GM12878 (cell line): ENCODE measurements at regions not wholly inside any gene's neighbourhood (a gene's known extent, or its start where the extent isn't known, plus 50 kb on each side); places are given as distances from the start of the nearest gene placed in this dataset.

Experiments used
- BMI1 ChIP-seq: fragments of 450-650 bp; IDR thresholded peaks from 2 replicates; pipeline ENCODE4 v1.6.1; 2016; ENCODE audit warnings: mild to moderate bottlenecking, moderate library complexity, borderline replicate concordance
- CBX3 ChIP-seq: fragments of 200-600 bp; sonication (generic); IDR thresholded peaks from 2 replicates; pipeline ENCODE4 v1.6.1; 2016; ENCODE audit warnings: low read depth, borderline replicate concordance
- CREM ChIP-seq: IDR thresholded peaks from 2 replicates; pipeline ENCODE4 v1.6.1; 2014; ENCODE audit warnings: antibody characterized with exemption, low read depth
- EZH2 ChIP-seq: IDR thresholded peaks from 2 replicates; pipeline ENCODE4 v1.6.1; 2012; ENCODE audit warnings: low read depth, mild to moderate bottlenecking, control low read depth, inconsistent platforms, low read length, borderline replicate concordance; ENCODE audit not compliant: control insufficient read depth
- HDAC6 ChIP-seq: fragments of 200-600 bp; sonication (generic); IDR thresholded peaks from one replicate; pipeline ENCODE4 v1.8.0; 2017; ENCODE audit warnings: antibody characterized with exemption; ENCODE audit not compliant: unreplicated experiment
- IRF5 ChIP-seq: fragments of 450-650 bp; IDR thresholded peaks from 2 replicates; pipeline ENCODE4 v1.6.1; 2017; ENCODE audit warnings: borderline replicate concordance
- KDM1A ChIP-seq: fragments of 200-600 bp; sonication (generic); IDR thresholded peaks from 2 replicates; pipeline ENCODE4 v1.6.1; 2016; ENCODE audit warnings: borderline replicate concordance
- MEF2A ChIP-seq: IDR thresholded peaks from 2 replicates; pipeline ENCODE4 v1.6.1; 2011; ENCODE audit warnings: low read depth, mild to moderate bottlenecking, low read length, moderate library complexity; ENCODE audit not compliant: insufficient read depth
- NKRF ChIP-seq: fragments of 450-650 bp; conservative IDR thresholded peaks from 2 replicates; pipeline ENCODE4 v1.6.1; 2017; ENCODE audit warnings: mild to moderate bottlenecking, moderate library complexity
- TCF7 ChIP-seq: IDR thresholded peaks from 2 replicates; pipeline ENCODE4 v1.6.1; 2014; ENCODE audit warnings: antibody characterized with exemption, borderline replicate concordance
- TF ChIP-seq, protein P1 (sequence below): fragments of 450-650 bp; formaldehyde crosslinking; IDR thresholded peaks from 2 replicates; pipeline ENCODE4 v1.4.0; 2022; ENCODE audit warnings: mild to moderate bottlenecking, moderate library complexity
- TF ChIP-seq, protein P2 (sequence below): fragments of 450-650 bp; IDR thresholded peaks from 2 replicates; pipeline ENCODE4 v1.6.1; 2016; ENCODE audit warnings: mild to moderate bottlenecking
- TF ChIP-seq, protein P3 (sequence below): IDR thresholded peaks from 2 replicates; pipeline ENCODE4 v1.6.1; 2011; ENCODE audit warnings: mild to moderate bottlenecking, low read depth, low read length, moderate library complexity; ENCODE audit not compliant: insufficient replicate concordance
- TF ChIP-seq, protein P4 (sequence below), 3 experiments: IDR thresholded peaks in 2 of 3; conservative IDR thresholded peaks in 1 of 3; 2 replicates each; pipeline ENCODE4 v1.5.1; 2011; ENCODE audit warnings: low read depth in 3 of 3, low read length in 3 of 3, mild to moderate bottlenecking in 3 of 3, control low read depth in 2 of 3, moderate library complexity in 2 of 3, inconsistent platforms in 1 of 3, mixed read lengths in 1 of 3; ENCODE audit not compliant: control insufficient read depth in 2 of 3, insufficient read depth in 1 of 3; ENCODE audit errors: extremely low read depth in 1 of 3

DNA sequence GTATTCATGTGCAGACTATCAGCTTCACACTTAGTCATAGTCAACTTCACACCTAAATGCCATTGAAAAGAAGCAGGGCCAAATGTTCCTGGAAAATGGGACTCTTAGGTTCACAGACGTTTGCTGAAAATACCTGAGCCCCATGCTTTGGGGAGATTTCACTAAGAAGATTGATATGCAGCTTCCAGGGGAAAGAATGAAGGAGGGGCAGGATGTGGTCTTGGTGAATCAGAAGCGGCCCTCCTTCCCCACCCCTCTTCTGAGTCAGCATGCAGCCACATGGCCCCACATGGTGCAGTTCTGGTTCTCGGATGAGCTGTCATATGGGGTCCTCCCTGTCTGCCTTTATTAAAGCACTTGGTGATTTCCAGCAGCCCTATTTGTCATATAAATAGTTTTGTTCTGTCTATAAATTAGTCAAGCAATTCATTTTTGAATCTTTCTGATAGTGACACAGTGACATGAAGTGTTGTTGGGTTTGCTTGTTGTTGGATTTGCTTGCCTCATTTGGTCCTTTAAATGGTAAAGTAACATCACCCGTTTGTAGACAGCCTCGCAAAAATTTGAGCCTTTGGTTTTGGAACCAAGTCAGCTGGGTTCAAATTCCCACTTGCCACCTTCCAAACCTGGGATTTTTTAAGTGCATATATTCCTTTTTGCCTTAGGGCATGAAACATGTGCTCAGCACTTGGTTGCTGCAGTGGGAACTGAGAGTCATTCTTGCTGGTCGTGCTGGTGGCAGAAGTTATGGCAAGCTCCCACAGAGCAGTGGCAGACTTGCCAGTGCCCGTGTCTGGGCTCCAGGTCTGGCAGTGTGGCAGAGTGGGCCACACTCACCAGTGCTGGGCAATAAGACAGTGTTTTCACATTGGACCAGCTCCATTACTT, 68.1 kb upstream of the CDK6 start (continued):
- TF ChIP-seq, protein P1, sequence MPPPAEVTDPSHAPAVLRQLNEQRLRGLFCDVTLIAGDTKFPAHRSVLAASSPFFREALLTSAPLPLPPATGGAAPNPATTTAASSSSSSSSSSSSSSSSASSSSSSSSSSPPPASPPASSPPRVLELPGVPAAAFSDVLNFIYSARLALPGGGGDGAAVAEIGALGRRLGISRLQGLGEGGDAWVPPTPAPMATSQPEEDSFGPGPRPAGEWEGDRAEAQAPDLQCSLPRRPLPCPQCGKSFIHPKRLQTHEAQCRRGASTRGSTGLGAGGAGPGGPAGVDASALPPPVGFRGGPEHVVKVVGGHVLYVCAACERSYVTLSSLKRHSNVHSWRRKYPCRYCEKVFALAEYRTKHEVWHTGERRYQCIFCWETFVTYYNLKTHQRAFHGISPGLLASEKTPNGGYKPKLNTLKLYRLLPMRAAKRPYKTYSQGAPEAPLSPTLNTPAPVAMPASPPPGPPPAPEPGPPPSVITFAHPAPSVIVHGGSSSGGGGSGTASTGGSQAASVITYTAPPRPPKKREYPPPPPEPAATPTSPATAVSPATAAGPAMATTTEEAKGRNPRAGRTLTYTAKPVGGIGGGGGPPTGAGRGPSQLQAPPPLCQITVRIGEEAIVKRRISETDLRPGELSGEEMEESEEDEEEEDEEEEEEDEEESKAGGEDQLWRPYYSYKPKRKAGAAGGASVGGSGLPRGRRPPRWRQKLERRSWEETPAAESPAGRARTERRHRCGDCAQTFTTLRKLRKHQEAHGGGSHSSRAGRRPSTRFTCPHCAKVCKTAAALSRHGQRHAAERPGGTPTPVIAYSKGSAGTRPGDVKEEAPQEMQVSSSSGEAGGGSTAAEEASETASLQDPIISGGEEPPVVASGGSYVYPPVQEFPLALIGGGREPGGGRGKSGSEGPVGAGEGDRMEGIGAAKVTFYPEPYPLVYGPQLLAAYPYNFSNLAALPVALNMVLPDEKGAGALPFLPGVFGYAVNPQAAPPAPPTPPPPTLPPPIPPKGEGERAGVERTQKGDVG (CRISPR knock-in tag) = no peak
- peak; percentile 48; the same call in 1 of the 2 replicates for TF ChIP-seq BMI1
- peak; percentile 94 for TF ChIP-seq CREM
- peak; percentile 93 for TF ChIP-seq MEF2A
- TF ChIP-seq, protein P2, sequence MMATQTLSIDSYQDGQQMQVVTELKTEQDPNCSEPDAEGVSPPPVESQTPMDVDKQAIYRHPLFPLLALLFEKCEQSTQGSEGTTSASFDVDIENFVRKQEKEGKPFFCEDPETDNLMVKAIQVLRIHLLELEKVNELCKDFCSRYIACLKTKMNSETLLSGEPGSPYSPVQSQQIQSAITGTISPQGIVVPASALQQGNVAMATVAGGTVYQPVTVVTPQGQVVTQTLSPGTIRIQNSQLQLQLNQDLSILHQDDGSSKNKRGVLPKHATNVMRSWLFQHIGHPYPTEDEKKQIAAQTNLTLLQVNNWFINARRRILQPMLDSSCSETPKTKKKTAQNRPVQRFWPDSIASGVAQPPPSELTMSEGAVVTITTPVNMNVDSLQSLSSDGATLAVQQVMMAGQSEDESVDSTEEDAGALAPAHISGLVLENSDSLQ = peak; percentile 76
- TF ChIP-seq KDM1A = no peak
- no peak for TF ChIP-seq NKRF
- no peak for TF ChIP-seq HDAC6
- no peak for TF ChIP-seq IRF5
- TF ChIP-seq TCF7 = peak; percentile 72
- TF ChIP-seq CBX3 = no peak
- no peak for TF ChIP-seq EZH2
- TF ChIP-seq, protein P3, sequence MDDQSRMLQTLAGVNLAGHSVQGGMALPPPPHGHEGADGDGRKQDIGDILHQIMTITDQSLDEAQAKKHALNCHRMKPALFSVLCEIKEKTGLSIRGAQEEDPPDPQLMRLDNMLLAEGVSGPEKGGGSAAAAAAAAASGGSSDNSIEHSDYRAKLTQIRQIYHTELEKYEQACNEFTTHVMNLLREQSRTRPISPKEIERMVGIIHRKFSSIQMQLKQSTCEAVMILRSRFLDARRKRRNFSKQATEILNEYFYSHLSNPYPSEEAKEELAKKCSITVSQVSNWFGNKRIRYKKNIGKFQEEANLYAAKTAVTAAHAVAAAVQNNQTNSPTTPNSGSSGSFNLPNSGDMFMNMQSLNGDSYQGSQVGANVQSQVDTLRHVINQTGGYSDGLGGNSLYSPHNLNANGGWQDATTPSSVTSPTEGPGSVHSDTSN = peak; percentile 19
- TF ChIP-seq, protein P4, sequence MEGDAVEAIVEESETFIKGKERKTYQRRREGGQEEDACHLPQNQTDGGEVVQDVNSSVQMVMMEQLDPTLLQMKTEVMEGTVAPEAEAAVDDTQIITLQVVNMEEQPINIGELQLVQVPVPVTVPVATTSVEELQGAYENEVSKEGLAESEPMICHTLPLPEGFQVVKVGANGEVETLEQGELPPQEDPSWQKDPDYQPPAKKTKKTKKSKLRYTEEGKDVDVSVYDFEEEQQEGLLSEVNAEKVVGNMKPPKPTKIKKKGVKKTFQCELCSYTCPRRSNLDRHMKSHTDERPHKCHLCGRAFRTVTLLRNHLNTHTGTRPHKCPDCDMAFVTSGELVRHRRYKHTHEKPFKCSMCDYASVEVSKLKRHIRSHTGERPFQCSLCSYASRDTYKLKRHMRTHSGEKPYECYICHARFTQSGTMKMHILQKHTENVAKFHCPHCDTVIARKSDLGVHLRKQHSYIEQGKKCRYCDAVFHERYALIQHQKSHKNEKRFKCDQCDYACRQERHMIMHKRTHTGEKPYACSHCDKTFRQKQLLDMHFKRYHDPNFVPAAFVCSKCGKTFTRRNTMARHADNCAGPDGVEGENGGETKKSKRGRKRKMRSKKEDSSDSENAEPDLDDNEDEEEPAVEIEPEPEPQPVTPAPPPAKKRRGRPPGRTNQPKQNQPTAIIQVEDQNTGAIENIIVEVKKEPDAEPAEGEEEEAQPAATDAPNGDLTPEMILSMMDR (IDR thresholded peaks at IDR 0.05 in 2 of 3, conservative IDR thresholded peaks at IDR 0.05 in 1 of 3; ENCODE audit: control insufficient read depth in 2 of 3, extremely low read depth in 1 of 3, insufficient read depth in 1 of 3, low read depth in 3 of 3, low read length in 3 of 3) = no peak
